ENCODE measurements at regions not wholly inside any gene's neighbourhood (a gene's known extent, or its start where the extent isn't known, plus 50 kb on each side); places are given as distances from the start of the nearest gene placed in this dataset.
A peak's percentile ranks its signal among the peaks of the same experiment; 100 is the strongest.

DNA sequence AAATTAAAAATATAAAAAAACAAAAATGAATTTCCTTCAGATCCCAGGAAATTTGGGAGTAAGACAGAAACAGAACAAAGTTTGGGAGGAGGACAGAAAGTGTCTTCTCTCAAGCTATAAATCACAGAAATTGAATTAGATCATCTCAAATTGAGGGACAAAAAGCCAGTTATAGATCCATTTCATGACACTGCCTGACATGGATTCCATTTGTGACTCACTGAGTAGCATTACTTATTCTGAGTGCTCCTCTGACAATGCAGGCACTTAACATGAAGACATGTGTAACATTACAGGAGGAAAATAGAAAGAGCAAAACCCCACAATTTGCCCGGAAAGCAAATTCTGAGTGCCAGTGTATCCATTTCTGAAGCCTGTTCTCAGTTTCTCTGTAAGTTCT, 63.9 kb upstream of the CREB1 start:
- no peak for TF ChIP-seq CTCF (IDR thresholded peaks at IDR 0.05; ENCODE audit: low read depth, low read length)
- no peak overlapping the region for H3K4me3 ChIP-seq (ENCODE audit: low read depth, low read length)
- no peak for DNase-seq (ENCODE audit: low read depth, low spot score)
- in situ Hi-C loops (cut with HindIII; ENCODE audit: low sequenced_read_pairs): no loop called here

- DNase-seq (ENCODE audit: low read depth, low spot score): peak; percentile 80
Measured at GRCh38 chr2:207467716-207468347, 61.9 kb upstream of the CREB1 start.

DNA sequence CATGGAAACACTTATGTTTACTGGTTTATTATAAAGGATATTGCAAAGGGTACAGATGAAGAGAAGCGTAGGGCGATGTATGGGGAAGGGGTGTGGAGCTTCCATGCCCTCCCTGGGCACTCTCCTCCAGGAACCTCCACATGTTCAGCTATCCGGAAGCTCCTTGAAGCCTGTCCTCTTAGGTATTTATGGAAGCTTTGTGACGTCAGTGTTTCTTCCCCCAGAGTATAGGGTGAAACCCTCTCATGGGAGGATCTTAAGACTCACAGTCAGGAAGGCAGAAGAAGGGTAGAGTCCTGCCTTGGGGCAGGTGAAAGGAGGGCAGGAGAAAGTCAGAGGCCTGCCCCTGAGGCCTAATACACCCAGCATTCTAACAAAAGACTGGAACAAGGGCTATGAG, 61.3 kb upstream of the CREB1 start:
- TF ChIP-seq CTCF (IDR thresholded peaks at IDR 0.05; ENCODE audit: low read depth, low read length): no peak
- in situ Hi-C loops (cut with HindIII; ENCODE audit: low sequenced_read_pairs): no loop called here
- no peak for DNase-seq (ENCODE audit: low read depth, low spot score)
- no peak overlapping the region for H3K4me3 ChIP-seq (ENCODE audit: low read depth, low read length)

More at GRCh38 chr2:207467716-207468347, 61.9 kb upstream of the CREB1 start:
- no peak overlapping the region for H3K4me3 ChIP-seq (ENCODE audit: low read depth, low read length)
- no peak for TF ChIP-seq CTCF (IDR thresholded peaks at IDR 0.05; ENCODE audit: low read depth, low read length)
- in situ Hi-C loops (cut with HindIII; ENCODE audit: low sequenced_read_pairs): no loop called here

DNA sequence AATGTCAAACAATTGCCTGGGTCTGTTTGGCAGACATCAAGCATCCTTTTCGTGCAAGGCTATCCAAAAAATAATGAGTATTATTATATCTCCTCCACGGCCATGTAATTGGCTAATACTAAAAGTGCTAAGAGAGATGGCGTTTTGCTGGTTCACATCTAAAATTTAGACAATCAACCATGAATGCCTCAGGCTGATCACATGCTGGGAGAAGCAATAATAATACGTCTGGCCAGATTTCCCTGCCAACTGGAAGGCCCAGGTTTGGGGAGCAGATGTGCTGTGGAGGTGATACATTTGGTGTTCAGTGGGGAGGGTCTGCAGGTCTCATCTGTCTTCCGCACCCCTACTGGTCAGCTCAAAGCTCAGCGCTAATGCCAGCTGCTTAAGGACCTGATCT, 60.3 kb upstream of the CREB1 start:
- in situ Hi-C loops (cut with HindIII; ENCODE audit: low sequenced_read_pairs): no loop called here
- TF ChIP-seq CTCF (IDR thresholded peaks at IDR 0.05; ENCODE audit: low read depth, low read length): no peak
- no peak overlapping the region for H3K4me3 ChIP-seq (ENCODE audit: low read depth, low read length)

GRCh38 chr2:207469943-207470729, 59.6 kb upstream of the CREB1 start:
- in situ Hi-C loops (cut with HindIII; ENCODE audit: low sequenced_read_pairs): no loop called here
- no peak for DNase-seq (ENCODE audit: low read depth, low spot score)
- H3K4me3 ChIP-seq (ENCODE audit: low read depth, low read length): no peak overlapping the region
- no peak for TF ChIP-seq CTCF (IDR thresholded peaks at IDR 0.05; ENCODE audit: low read depth, low read length)

More for the DNA sequence above, 60.3 kb upstream of the CREB1 start:
- DNase-seq (ENCODE audit: low read depth, low spot score): no peak

DNA sequence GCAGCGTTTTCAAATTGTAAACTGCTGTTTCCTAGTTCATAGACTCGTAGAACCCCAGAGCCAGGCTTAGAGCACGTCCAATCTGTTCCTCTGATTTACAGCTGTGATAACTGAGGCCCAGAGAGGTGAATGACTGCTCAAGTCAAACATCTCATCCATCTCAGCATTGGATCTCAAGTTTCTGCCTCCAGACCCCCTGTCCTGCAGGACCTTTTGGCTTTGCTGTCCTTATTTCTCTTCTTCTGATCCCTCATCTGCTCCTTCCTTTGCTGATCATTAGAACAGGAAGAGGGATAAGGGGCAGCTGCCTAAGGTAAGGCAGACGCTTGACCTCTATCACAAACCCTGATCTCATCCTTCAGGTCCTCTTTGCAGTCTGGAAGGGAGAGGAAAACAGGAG, 58.5 kb upstream of the CREB1 start:
- TF ChIP-seq CTCF (IDR thresholded peaks at IDR 0.05; ENCODE audit: low read depth, low read length): no peak
- in situ Hi-C loops (cut with HindIII; ENCODE audit: low sequenced_read_pairs): no loop called here
- no peak overlapping the region for H3K4me3 ChIP-seq (ENCODE audit: low read depth, low read length)
- DNase-seq (ENCODE audit: low read depth, low spot score): no peak

Measured in astrocyte of the spinal cord (primary cell).